Uterus (tissue), 2 donors: ENCODE measurements at regions not wholly inside any gene's neighbourhood (a gene's known extent, or its start where the extent isn't known, plus 50 kb on each side); places are given as distances from the start of the nearest gene placed in this dataset.

Experiments
- CTCF ChIP-seq, 4 experiments: fragments of 200-600 bp in 2 of 4; fragments of 450-650 bp in 2 of 4; sonication (generic) in 2 of 4; IDR thresholded peaks; one replicate each; pipeline ENCODE4 v1.5.1; 2016 to 2019; ENCODE audit warnings: antibody characterized with exemption in 4 of 4, mild to moderate bottlenecking in 2 of 4, moderate library complexity in 1 of 4
- POLR2A ChIP-seq, 2 donors: fragments of 450-650 bp; IDR thresholded peaks; one replicate each; pipeline ENCODE4 v1.6.1; 2016; ENCODE audit warnings: antibody characterized with exemption in 2 of 2, mild to moderate bottlenecking in 1 of 2, moderate library complexity in 1 of 2

- TF ChIP-seq CTCF (IDR thresholded peaks at IDR 0.05) (no peak), POLR2A (IDR thresholded peaks at IDR 0.05) (no peak)
Observed at GRCh38 chr4:79652232-79652631, 244.2 kb upstream of the GK2 start.
